Spleen (tissue), 7 donors: ENCODE measurements at regions not wholly inside any gene's neighbourhood (a gene's known extent, or its start where the extent isn't known, plus 50 kb on each side); places are given as distances from the start of the nearest gene placed in this dataset.

Experiments used
- POLR2A ChIP-seq, 3 donors: fragments of 450-650 bp; IDR thresholded peaks; one replicate each; pipeline ENCODE4 v1.5.1; 2017; ENCODE audit warnings: antibody characterized with exemption in 3 of 3, mild to moderate bottlenecking in 1 of 3
- TF ChIP-seq, protein P1 (sequence below), 11 experiments: fragments of 200-600 bp in 7 of 11; fragments of 450-650 bp in 4 of 11; sonication (generic) in 4 of 11; IDR thresholded peaks in 8 of 11; conservative IDR thresholded peaks in 3 of 11; 1 replicate in 7 of 11; 2 replicates in 4 of 11; pipeline versions ENCODE4 v1.4.0 to v1.8.0; 2016 to 2021; ENCODE audit warnings: antibody characterized with exemption in 11 of 11, inconsistent platforms in 4 of 11, mild to moderate bottlenecking in 1 of 11
- donor health status: DM: no; HTN: no; CAD: no; lungs with moderate emphysema.
- donor health status: DM: no; HTN: no; CAD: no.
- donor health status: DM: no; HTN: no; CAD: no.

DNA sequence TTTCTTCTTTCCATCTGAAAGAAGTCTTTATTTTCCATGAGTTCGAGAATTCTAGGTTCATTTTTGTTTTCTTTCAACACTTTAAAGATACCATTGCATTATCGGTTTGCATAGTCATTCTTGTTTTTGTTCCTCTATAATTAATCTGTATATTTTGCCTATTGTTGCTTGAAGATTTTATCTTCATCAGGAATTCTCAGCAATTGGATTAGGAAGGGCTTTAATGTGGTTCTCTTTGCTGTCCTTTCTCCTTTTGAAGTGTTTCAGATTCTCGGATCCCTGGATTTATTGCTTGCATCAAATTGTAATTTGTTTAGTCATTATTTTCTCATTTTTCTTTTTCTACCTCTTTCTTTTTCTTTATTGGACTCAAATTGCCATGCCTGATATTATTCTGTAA, 609.8 kb downstream of the TLR4 start:
- no peak for TF ChIP-seq POLR2A (IDR thresholded peaks at IDR 0.05)
- TF ChIP-seq, protein P1, sequence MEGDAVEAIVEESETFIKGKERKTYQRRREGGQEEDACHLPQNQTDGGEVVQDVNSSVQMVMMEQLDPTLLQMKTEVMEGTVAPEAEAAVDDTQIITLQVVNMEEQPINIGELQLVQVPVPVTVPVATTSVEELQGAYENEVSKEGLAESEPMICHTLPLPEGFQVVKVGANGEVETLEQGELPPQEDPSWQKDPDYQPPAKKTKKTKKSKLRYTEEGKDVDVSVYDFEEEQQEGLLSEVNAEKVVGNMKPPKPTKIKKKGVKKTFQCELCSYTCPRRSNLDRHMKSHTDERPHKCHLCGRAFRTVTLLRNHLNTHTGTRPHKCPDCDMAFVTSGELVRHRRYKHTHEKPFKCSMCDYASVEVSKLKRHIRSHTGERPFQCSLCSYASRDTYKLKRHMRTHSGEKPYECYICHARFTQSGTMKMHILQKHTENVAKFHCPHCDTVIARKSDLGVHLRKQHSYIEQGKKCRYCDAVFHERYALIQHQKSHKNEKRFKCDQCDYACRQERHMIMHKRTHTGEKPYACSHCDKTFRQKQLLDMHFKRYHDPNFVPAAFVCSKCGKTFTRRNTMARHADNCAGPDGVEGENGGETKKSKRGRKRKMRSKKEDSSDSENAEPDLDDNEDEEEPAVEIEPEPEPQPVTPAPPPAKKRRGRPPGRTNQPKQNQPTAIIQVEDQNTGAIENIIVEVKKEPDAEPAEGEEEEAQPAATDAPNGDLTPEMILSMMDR (IDR thresholded peaks at IDR 0.05 in 8 of 11, conservative IDR thresholded peaks at IDR 0.05 in 3 of 11) = no peak
